Nucleus accumbens (tissue), 56 donors: ENCODE measurements at regions not wholly inside any gene's neighbourhood (a gene's known extent, or its start where the extent isn't known, plus 50 kb on each side); places are given as distances from the start of the nearest gene placed in this dataset.

Experiments
- DNase-seq, 56 donors: peaks; one replicate each; lab custom pipeline; 2025; lab: John Stamatoyannopoulos, UW

GRCh38 chr5:6867712-6868111, 154.5 kb downstream of the TENT4A start:
- DNase-seq = no peak

GRCh38 chr5:6868171-6868570, 154.9 kb downstream of the TENT4A start:
- peak in 32 of 56 donors; percentile 2 to 67 (median 26) for DNase-seq

GRCh38 chr5:6868575-6869215, 155.5 kb downstream of the TENT4A start:
- no peak for DNase-seq

- DNase-seq = no peak
Measured at GRCh38 chr5:6869677-6870076, 156.4 kb downstream of the TENT4A start.

GRCh38 chr5:6872441-6873160, 159.4 kb downstream of the TENT4A start:
- DNase-seq = no peak

GRCh38 chr5:6873359-6873758, 160.1 kb downstream of the TENT4A start:
- no peak for DNase-seq

- DNase-seq = no peak
Measured at GRCh38 chr5:6875376-6875775, 162.1 kb downstream of the TENT4A start.

- DNase-seq = no peak
Measured at GRCh38 chr5:6877986-6878828, 165.0 kb downstream of the TENT4A start.

GRCh38 chr5:6885581-6885980, 172.3 kb downstream of the TENT4A start:
- DNase-seq = no peak

GRCh38 chr5:6886866-6887265, 173.6 kb downstream of the TENT4A start:
- no peak for DNase-seq

- no peak for DNase-seq
Measured at GRCh38 chr5:6889030-6889429, 175.8 kb downstream of the TENT4A start.

GRCh38 chr5:6899221-6899620, 186.0 kb downstream of the TENT4A start:
- no peak for DNase-seq

- DNase-seq = no peak
Measured at GRCh38 chr5:6900247-6901227, 187.3 kb downstream of the TENT4A start.

- DNase-seq = no peak
Measured at GRCh38 chr5:6902094-6902493, 188.9 kb downstream of the TENT4A start.

GRCh38 chr5:6902597-6902996, 189.4 kb downstream of the TENT4A start:
- DNase-seq = peak in 4 of 56 donors; percentile 2 to 30 (median 8)

GRCh38 chr5:6903934-6904333, 190.7 kb downstream of the TENT4A start:
- DNase-seq = no peak

GRCh38 chr5:6904860-6905259, 191.6 kb downstream of the TENT4A start:
- DNase-seq = no peak

- DNase-seq = no peak
Measured at GRCh38 chr5:6905423-6905822, 192.2 kb downstream of the TENT4A start.

- DNase-seq = no peak
Measured at GRCh38 chr5:6905883-6906282, 192.7 kb downstream of the TENT4A start.

- no peak for DNase-seq
Measured at GRCh38 chr5:6907320-6907918, 194.2 kb downstream of the TENT4A start.
